Liver (tissue), 8 donors: ENCODE measurements at regions not wholly inside any gene's neighbourhood (a gene's known extent, or its start where the extent isn't known, plus 50 kb on each side); places are given as distances from the start of the nearest gene placed in this dataset.

Source experiments
- DNase-seq: peaks from one replicate; pipeline ENCODE4 v3.0.0-alpha.2; 2017; ENCODE audit warnings: low spot score
- H3K27ac ChIP-seq, 2 donors: one replicate each; pipeline ENCODE4 v1.7.0; 2013; ENCODE audit warnings: inconsistent platforms in 2 of 2, low read length in 2 of 2, control low read depth in 1 of 2, low read depth in 1 of 2, mild to moderate bottlenecking in 1 of 2
- H3K27me3 ChIP-seq, 4 donors: one replicate each; pipeline versions ENCODE4 v1.6.1 to v1.7.0; 2013; ENCODE audit warnings: low read length in 3 of 4, inconsistent platforms in 1 of 4, mild to moderate bottlenecking in 1 of 4, moderate library complexity in 1 of 4; ENCODE audit not compliant: control insufficient read depth in 4 of 4, insufficient read depth in 4 of 4
- H3K36me3 ChIP-seq, 4 donors: one replicate each; pipeline versions ENCODE4 v1.6.1 to v1.7.0; 2013; ENCODE audit warnings: low read length in 3 of 4, mild to moderate bottlenecking in 3 of 4, low read depth in 1 of 4, moderate library complexity in 1 of 4; ENCODE audit not compliant: control insufficient read depth in 4 of 4, insufficient read depth in 3 of 4
- H3K4me1 ChIP-seq, 4 donors: one replicate each; pipeline versions ENCODE4 v1.6.1 to v1.7.0; 2013; ENCODE audit warnings: low read length in 3 of 4, mild to moderate bottlenecking in 3 of 4, moderate library complexity in 1 of 4; ENCODE audit not compliant: control insufficient read depth in 4 of 4, insufficient read depth in 4 of 4
- H3K4me3 ChIP-seq, 3 donors: one replicate each; pipeline versions ENCODE4 v1.6.1 to v1.7.0; 2013; ENCODE audit warnings: low read length in 3 of 3, control low read depth in 1 of 3, low read depth in 1 of 3, mild to moderate bottlenecking in 1 of 3
- H3K9ac ChIP-seq, 2 donors: one replicate each; pipeline ENCODE4 v1.7.0; 2013; ENCODE audit warnings: low read length in 2 of 2, mild to moderate bottlenecking in 2 of 2, moderate library complexity in 2 of 2, control low read depth in 1 of 2, low read depth in 1 of 2
- H3K9me3 ChIP-seq, 4 donors: one replicate each; pipeline versions ENCODE4 v1.6.1 to v1.7.0; 2013; ENCODE audit warnings: low read length in 3 of 4; ENCODE audit not compliant: control insufficient read depth in 4 of 4
- ATF3 ChIP-seq: IDR thresholded peaks from 2 replicates; pipeline ENCODE4 v1.6.1; 2016; ENCODE audit warnings: antibody characterized with exemption
- EGR1 ChIP-seq, 2 donors: IDR thresholded peaks; 2 replicates each; pipeline ENCODE4 v1.6.1; 2016 to 2018; ENCODE audit warnings: antibody characterized with exemption in 2 of 2, low read depth in 2 of 2
- FOXA1 ChIP-seq: IDR thresholded peaks from 2 replicates; pipeline ENCODE4 v1.6.1; 2016; ENCODE audit warnings: antibody characterized with exemption
- FOXA2 ChIP-seq: IDR thresholded peaks from 2 replicates; pipeline ENCODE4 v1.6.1; 2016; ENCODE audit warnings: antibody characterized with exemption
- GABPA ChIP-seq, 2 donors: IDR thresholded peaks in 1 of 2; conservative IDR thresholded peaks in 1 of 2; 2 replicates each; pipeline ENCODE4 v1.6.1; 2016; ENCODE audit warnings: antibody characterized with exemption in 2 of 2, mild to moderate bottlenecking in 1 of 2, moderate library complexity in 1 of 2
- HNF4G ChIP-seq: IDR thresholded peaks from 2 replicates; pipeline ENCODE4 v1.6.1; 2016; ENCODE audit warnings: antibody characterized with exemption
- JUND ChIP-seq, 2 donors: IDR thresholded peaks; 2 replicates each; pipeline ENCODE4 v1.6.1; 2016; ENCODE audit warnings: antibody characterized with exemption in 2 of 2
- MAX ChIP-seq: IDR thresholded peaks from 2 replicates; pipeline ENCODE4 v1.6.1; 2016; ENCODE audit warnings: antibody characterized with exemption
- NR2F2 ChIP-seq: IDR thresholded peaks from 2 replicates; pipeline ENCODE4 v1.6.1; 2016; ENCODE audit warnings: antibody characterized with exemption
- RAD21 ChIP-seq, 2 donors: IDR thresholded peaks; 2 replicates each; pipeline ENCODE4 v1.6.1; 2016; ENCODE audit warnings: antibody characterized with exemption in 2 of 2, mild to moderate bottlenecking in 2 of 2
- SP1 ChIP-seq: IDR thresholded peaks from 2 replicates; pipeline ENCODE4 v1.6.1; 2018; ENCODE audit warnings: antibody characterized with exemption, mild to moderate bottlenecking
- TAF1 ChIP-seq: conservative IDR thresholded peaks from 2 replicates; pipeline ENCODE4 v1.6.1; 2016; ENCODE audit warnings: antibody characterized with exemption, mild to moderate bottlenecking
- YY1 ChIP-seq: IDR thresholded peaks from 2 replicates; pipeline ENCODE4 v1.6.1; 2016; ENCODE audit warnings: antibody characterized with exemption, mild to moderate bottlenecking
- WGBS: extraction: QIAGEN DNeasy Blood & Tissue Kit; methylation state at CpG from one replicate; pipeline ENCODE4 v1.1.7; 2013; 5-methylcytosine and 5-hydroxymethylcytosine counted together
- TF ChIP-seq, protein P1 (sequence below): IDR thresholded peaks from 2 replicates; pipeline ENCODE4 v1.6.1; 2016; ENCODE audit warnings: antibody characterized with exemption
- TF ChIP-seq, protein P2 (sequence below): IDR thresholded peaks from 2 replicates; pipeline ENCODE4 v1.6.1; 2016; ENCODE audit warnings: antibody characterized with exemption, mild to moderate bottlenecking
- TF ChIP-seq, protein P3 (sequence below): fragments of 150-350 bp; IDR thresholded peaks from 2 replicates; pipeline ENCODE4 v1.5.1; 2017; ENCODE audit warnings: improper control_type of control experiment, low read depth, low read length; ENCODE audit not compliant: missing input control
- donor health status: healthy.
- donor health status: healthy.
- donor health status: healthy.
- donor health status: healthy.
- donor health status: healthy.

DNA sequence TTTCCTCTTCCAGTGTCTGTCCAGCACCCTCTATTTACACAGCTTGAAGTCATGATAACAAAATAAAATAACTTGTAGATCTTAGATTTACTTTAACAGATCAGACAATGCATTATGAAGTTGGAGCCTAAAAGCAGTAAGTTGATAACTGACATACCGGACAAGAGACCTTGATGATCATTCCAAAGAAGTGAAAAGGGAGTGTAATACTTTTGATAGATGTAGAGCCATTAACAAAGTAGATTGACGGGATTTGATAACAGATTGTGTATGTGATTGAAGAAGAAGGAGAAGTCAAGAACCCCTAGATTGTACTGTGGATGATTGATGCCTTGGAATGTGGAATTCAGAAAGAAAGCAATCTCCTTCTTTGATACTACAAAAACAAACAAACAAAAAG is 403.8 kb upstream of the MGAT4C start:
- Histone ChIP-seq H3K27ac (no peak overlapping the region), H3K4me1 (no peaks in the 10 kb centered on the region), H3K9ac (no peak overlapping the region), H3K4me3 (no peak overlapping the region), H3K27me3 (no peaks in the 10 kb centered on the region), H3K9me3 (no peaks in the 10 kb centered on the region), H3K36me3 (no peaks in the 10 kb centered on the region)
- no peak for DNase-seq
- 54% methylated on average over 2 of the region's 2 CpGs for WGBS
- TF ChIP-seq TAF1 = no peak
- no peak for TF ChIP-seq SP1

DNA sequence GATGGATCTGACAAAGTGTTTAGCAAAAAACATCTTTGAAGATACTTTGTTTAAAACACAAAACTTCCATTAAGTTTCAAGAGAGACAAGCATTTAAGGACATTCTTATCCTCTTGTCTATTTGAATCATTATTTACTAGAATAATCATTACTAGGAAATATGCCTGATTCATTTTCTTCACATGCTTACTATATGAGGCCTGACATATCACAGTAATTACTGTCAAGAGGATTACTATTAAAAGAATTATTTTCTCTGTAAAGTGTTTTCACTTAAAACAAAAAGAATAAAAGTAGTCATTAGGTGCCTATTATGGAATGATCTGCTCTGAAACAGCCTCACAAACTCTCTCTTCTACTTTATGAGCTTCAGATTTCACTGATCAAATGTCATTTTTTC is 402.1 kb upstream of the MGAT4C start:
- TF ChIP-seq, protein P1, sequence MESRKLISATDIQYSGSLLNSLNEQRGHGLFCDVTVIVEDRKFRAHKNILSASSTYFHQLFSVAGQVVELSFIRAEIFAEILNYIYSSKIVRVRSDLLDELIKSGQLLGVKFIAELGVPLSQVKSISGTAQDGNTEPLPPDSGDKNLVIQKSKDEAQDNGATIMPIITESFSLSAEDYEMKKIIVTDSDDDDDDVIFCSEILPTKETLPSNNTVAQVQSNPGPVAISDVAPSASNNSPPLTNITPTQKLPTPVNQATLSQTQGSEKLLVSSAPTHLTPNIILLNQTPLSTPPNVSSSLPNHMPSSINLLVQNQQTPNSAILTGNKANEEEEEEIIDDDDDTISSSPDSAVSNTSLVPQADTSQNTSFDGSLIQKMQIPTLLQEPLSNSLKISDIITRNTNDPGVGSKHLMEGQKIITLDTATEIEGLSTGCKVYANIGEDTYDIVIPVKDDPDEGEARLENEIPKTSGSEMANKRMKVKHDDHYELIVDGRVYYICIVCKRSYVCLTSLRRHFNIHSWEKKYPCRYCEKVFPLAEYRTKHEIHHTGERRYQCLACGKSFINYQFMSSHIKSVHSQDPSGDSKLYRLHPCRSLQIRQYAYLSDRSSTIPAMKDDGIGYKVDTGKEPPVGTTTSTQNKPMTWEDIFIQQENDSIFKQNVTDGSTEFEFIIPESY = no peak
- TF ChIP-seq SP1 (no peak), HNF4G (no peak), GABPA (IDR thresholded peaks at IDR 0.05 in 1 of 2, conservative IDR thresholded peaks at IDR 0.05 in 1 of 2) (no peak), TAF1 (no peak), FOXA1 (no peak)
- Histone ChIP-seq H3K36me3 (no peaks in the 10 kb centered on the region), H3K9ac (no peak overlapping the region), H3K27ac (no peak overlapping the region), H3K9me3 (no peaks in the 10 kb centered on the region), H3K4me1 (no peaks in the 10 kb centered on the region), H3K4me3 (no peak overlapping the region), H3K27me3 (no peaks in the 10 kb centered on the region)
- DNase-seq = no peak

DNA sequence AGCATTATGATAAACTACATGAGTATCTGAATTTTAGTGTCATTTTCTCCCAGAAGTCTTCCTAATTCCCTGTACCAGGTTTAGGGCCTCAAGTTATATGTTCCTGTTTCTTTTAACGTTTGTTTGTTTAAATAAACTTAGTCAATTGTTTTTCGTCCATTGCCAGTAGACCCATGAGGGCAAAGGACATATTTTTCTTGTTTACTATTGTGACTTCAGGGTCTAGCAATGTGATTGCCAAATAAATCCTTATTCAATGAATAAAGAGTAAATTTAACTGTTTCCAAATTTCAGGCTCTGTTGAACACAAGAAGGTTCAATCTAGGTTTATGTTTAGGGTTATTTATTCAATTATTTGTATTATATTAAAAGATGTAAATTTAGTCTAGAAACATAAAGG is 391.6 kb upstream of the MGAT4C start:
- Histone ChIP-seq H3K9ac (no peak overlapping the region), H3K36me3 (no peaks in the 10 kb centered on the region), H3K4me3 (no peak overlapping the region), H3K4me1 (no peaks in the 10 kb centered on the region), H3K27ac (no peak overlapping the region), H3K9me3 (no peaks in the 10 kb centered on the region), H3K27me3 (no peaks in the 10 kb centered on the region)
- TF ChIP-seq MAX (no peak), EGR1 (IDR thresholded peaks at IDR 0.05; ENCODE audit: low read depth in 2 of 2) (no peak), ATF3 (no peak), SP1 (no peak), JUND (IDR thresholded peaks at IDR 0.05) (no peak), TAF1 (no peak), YY1 (no peak), FOXA1 (no peak), NR2F2 (no peak), RAD21 (IDR thresholded peaks at IDR 0.05) (no peak), GABPA (IDR thresholded peaks at IDR 0.05 in 1 of 2, conservative IDR thresholded peaks at IDR 0.05 in 1 of 2) (no peak), HNF4G (no peak), FOXA2 (no peak)
- TF ChIP-seq, protein P2, sequence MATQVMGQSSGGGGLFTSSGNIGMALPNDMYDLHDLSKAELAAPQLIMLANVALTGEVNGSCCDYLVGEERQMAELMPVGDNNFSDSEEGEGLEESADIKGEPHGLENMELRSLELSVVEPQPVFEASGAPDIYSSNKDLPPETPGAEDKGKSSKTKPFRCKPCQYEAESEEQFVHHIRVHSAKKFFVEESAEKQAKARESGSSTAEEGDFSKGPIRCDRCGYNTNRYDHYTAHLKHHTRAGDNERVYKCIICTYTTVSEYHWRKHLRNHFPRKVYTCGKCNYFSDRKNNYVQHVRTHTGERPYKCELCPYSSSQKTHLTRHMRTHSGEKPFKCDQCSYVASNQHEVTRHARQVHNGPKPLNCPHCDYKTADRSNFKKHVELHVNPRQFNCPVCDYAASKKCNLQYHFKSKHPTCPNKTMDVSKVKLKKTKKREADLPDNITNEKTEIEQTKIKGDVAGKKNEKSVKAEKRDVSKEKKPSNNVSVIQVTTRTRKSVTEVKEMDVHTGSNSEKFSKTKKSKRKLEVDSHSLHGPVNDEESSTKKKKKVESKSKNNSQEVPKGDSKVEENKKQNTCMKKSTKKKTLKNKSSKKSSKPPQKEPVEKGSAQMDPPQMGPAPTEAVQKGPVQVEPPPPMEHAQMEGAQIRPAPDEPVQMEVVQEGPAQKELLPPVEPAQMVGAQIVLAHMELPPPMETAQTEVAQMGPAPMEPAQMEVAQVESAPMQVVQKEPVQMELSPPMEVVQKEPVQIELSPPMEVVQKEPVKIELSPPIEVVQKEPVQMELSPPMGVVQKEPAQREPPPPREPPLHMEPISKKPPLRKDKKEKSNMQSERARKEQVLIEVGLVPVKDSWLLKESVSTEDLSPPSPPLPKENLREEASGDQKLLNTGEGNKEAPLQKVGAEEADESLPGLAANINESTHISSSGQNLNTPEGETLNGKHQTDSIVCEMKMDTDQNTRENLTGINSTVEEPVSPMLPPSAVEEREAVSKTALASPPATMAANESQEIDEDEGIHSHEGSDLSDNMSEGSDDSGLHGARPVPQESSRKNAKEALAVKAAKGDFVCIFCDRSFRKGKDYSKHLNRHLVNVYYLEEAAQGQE = no peak
- TF ChIP-seq, protein P3, sequence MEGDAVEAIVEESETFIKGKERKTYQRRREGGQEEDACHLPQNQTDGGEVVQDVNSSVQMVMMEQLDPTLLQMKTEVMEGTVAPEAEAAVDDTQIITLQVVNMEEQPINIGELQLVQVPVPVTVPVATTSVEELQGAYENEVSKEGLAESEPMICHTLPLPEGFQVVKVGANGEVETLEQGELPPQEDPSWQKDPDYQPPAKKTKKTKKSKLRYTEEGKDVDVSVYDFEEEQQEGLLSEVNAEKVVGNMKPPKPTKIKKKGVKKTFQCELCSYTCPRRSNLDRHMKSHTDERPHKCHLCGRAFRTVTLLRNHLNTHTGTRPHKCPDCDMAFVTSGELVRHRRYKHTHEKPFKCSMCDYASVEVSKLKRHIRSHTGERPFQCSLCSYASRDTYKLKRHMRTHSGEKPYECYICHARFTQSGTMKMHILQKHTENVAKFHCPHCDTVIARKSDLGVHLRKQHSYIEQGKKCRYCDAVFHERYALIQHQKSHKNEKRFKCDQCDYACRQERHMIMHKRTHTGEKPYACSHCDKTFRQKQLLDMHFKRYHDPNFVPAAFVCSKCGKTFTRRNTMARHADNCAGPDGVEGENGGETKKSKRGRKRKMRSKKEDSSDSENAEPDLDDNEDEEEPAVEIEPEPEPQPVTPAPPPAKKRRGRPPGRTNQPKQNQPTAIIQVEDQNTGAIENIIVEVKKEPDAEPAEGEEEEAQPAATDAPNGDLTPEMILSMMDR = no peak
- TF ChIP-seq, protein P1 = no peak
- 31% methylated on average over 2 of the region's 2 CpGs for WGBS
- no peak for DNase-seq
